DND-41 (cell line): ENCODE measurements at regions not wholly inside any gene's neighbourhood (a gene's known extent, or its start where the extent isn't known, plus 50 kb on each side); places are given as distances from the start of the nearest gene placed in this dataset.
"Not testable (repeated sequence)": the region's sequence is repeated elsewhere in the genome, so short reads cannot be mapped to it uniquely, and the experiment has no call there.

Experiments used
- ATAC-seq: fragments of 200-7000 bp; cut with Tn5 transposase; 3 replicates; pipeline ENCODE4 v1.9.1; 2021; ENCODE audit warnings: low read depth; ENCODE audit not compliant: insufficient read depth
- DNase-seq: peaks from one replicate; pipeline ENCODE4 v3.0.0-alpha.2; 2020
- H2AFZ ChIP-seq: 2 replicates; pipeline ENCODE4 v1.6.0; 2012; ENCODE audit warnings: low read depth, low read length
- H3K27ac ChIP-seq: 2 replicates; pipeline ENCODE4 v1.5.1; 2012; ENCODE audit warnings: low read length, inconsistent platforms
- H3K27me3 ChIP-seq: fragments of 200-600 bp; sonication (generic); 2 replicates; pipeline ENCODE4 v1.6.0; 2012; ENCODE audit warnings: low read length, mild to moderate bottlenecking, inconsistent platforms; ENCODE audit not compliant: insufficient read depth, poor library complexity
- H3K36me3 ChIP-seq: 2 replicates; pipeline ENCODE4 v1.5.1; 2012; ENCODE audit warnings: low read length, inconsistent platforms; ENCODE audit not compliant: insufficient read depth
- H3K4me1 ChIP-seq: 2 replicates; pipeline ENCODE4 v1.5.1; 2012; ENCODE audit warnings: mild to moderate bottlenecking, low read length; ENCODE audit not compliant: insufficient read depth
- H3K4me2 ChIP-seq: 2 replicates; pipeline ENCODE4 v1.6.0; 2012; ENCODE audit warnings: mild to moderate bottlenecking, moderate library complexity, low read length, inconsistent platforms; ENCODE audit not compliant: insufficient read depth
- H3K4me3 ChIP-seq, 2 experiments: fragments of 200-600 bp in 1 of 2; shearing (Covaris generic) in 1 of 2; 2 replicates each; pipeline ENCODE4 v1.5.1; 2012 to 2016; ENCODE audit warnings: inconsistent platforms in 2 of 2, low read length in 2 of 2, mild to moderate bottlenecking in 2 of 2, low read depth in 1 of 2, moderate library complexity in 1 of 2
- H3K79me2 ChIP-seq: 2 replicates; pipeline ENCODE4 v1.6.0; 2012; ENCODE audit warnings: low read length, inconsistent platforms; ENCODE audit not compliant: insufficient read depth
- H3K9ac ChIP-seq: 2 replicates; pipeline ENCODE4 v1.6.0; 2012; ENCODE audit warnings: low read depth, mild to moderate bottlenecking, inconsistent platforms, low read length, moderate library complexity
- H3K9me3 ChIP-seq: 2 replicates; pipeline ENCODE4 v1.5.1; 2012; ENCODE audit warnings: low read length, moderate library complexity, mild to moderate bottlenecking, inconsistent platforms; ENCODE audit not compliant: insufficient read depth, severe bottlenecking
- H4K20me1 ChIP-seq: 2 replicates; pipeline ENCODE4 v1.6.0; 2012; ENCODE audit warnings: low read length; ENCODE audit not compliant: insufficient read depth
- CTCF ChIP-seq: IDR thresholded peaks from 2 replicates; pipeline ENCODE4 v1.5.1; 2012; ENCODE audit warnings: borderline replicate concordance, low read length, moderate library complexity, mild to moderate bottlenecking; ENCODE audit not compliant: poor library complexity, severe bottlenecking; ENCODE audit errors: extremely low read depth
- EZH2 ChIP-seq: IDR thresholded peaks from 3 replicates; pipeline ENCODE4 v1.6.1; 2012; ENCODE audit warnings: borderline replicate concordance, low read depth, mild to moderate bottlenecking, moderate library complexity, low read length, inconsistent platforms; ENCODE audit not compliant: severe bottlenecking

- no peak overlapping the region for H3K4me2 ChIP-seq
- DNase-seq (no peak), ATAC-seq (no peak)
- H3K27me3 ChIP-seq, result no peaks in the 10 kb centered on the region
- H3K79me2 ChIP-seq, result no peaks in the 10 kb centered on the region
- no peaks in the 10 kb centered on the region for H3K9me3 ChIP-seq
- H3K9ac ChIP-seq, result no peak overlapping the region
- no peak overlapping the region for H3K27ac ChIP-seq
- H3K4me3 ChIP-seq, result no peak overlapping the region
- H4K20me1 ChIP-seq, result no peaks in the 10 kb centered on the region
- no peaks in the 10 kb centered on the region for H3K36me3 ChIP-seq
- H3K4me1 ChIP-seq, result no peaks in the 10 kb centered on the region
- TF ChIP-seq EZH2, result no peak
- no peak for TF ChIP-seq CTCF
- no peak overlapping the region for H2AFZ ChIP-seq
Observed at GRCh38 chrX:3493605-3494004, 147.2 kb upstream of the MXRA5 start.

GRCh38 chrX:3485727-3486126 is 139.3 kb upstream of the MXRA5 start:
- Histone ChIP-seq H4K20me1 (no peaks in the 10 kb centered on the region), H3K9me3 (no peaks in the 10 kb centered on the region), H3K9ac (no peak overlapping the region), H3K79me2 (no peaks in the 10 kb centered on the region), H3K4me1 (no peaks in the 10 kb centered on the region), H2AFZ (no peak overlapping the region), H3K27me3 (no peaks in the 10 kb centered on the region), H3K27ac (no peak overlapping the region), H3K36me3 (no peaks in the 10 kb centered on the region), H3K4me2 (no peak overlapping the region), H3K4me3 (no peak overlapping the region)
- ATAC-seq (no peak), DNase-seq (no peak)
- no peak for TF ChIP-seq CTCF
- no peak for TF ChIP-seq EZH2

GRCh38 chrX:3479026-3479425 is 132.6 kb upstream of the MXRA5 start:
- TF ChIP-seq CTCF (no peak), EZH2 (no peak)
- Histone ChIP-seq H3K4me1 (no peaks in the 10 kb centered on the region), H4K20me1 (no peaks in the 10 kb centered on the region), H3K4me3 (no peak overlapping the region), H3K9ac (no peak overlapping the region), H3K27me3 (no peaks in the 10 kb centered on the region), H3K27ac (no peak overlapping the region), H2AFZ (no peak overlapping the region), H3K9me3 (no peaks in the 10 kb centered on the region), H3K4me2 (no peak overlapping the region), H3K36me3 (no peaks in the 10 kb centered on the region), H3K79me2 (no peaks in the 10 kb centered on the region)
- DNase-seq (no peak), ATAC-seq (no peak)

- no peak overlapping the region for H2AFZ ChIP-seq
- H3K9me3 ChIP-seq, result no peaks in the 10 kb centered on the region
- no peak for TF ChIP-seq EZH2
- no peak for TF ChIP-seq CTCF
- H4K20me1 ChIP-seq, result no peaks in the 10 kb centered on the region
- H3K4me3 ChIP-seq, result no peak overlapping the region
- no peaks in the 10 kb centered on the region for H3K4me1 ChIP-seq
- no peak for DNase-seq
- H3K79me2 ChIP-seq, result no peaks in the 10 kb centered on the region
- no peaks in the 10 kb centered on the region for H3K27me3 ChIP-seq
- H3K9ac ChIP-seq, result no peak overlapping the region
- H3K36me3 ChIP-seq, result no peaks in the 10 kb centered on the region
- ATAC-seq, result no peak
- H3K4me2 ChIP-seq, result no peak overlapping the region
- H3K27ac ChIP-seq, result no peak overlapping the region
Observed at GRCh38 chrX:3476973-3477372, 130.5 kb upstream of the MXRA5 start.

- H4K20me1 ChIP-seq, H3K4me1 ChIP-seq, H3K27me3 ChIP-seq, H3K4me2 ChIP-seq, H3K79me2 ChIP-seq, H3K36me3 ChIP-seq, H2AFZ ChIP-seq, H3K4me3 ChIP-seq, DNase-seq, H3K27ac ChIP-seq, ATAC-seq, H3K9me3 ChIP-seq, H3K9ac ChIP-seq: not testable (repeated sequence)
Observed at GRCh38 chrX:3470211-3470679, 123.8 kb upstream of the MXRA5 start.
